NCI-H1092 treated with DMSO at 0.1 percent for 48 hours (cell line): ENCODE measurements at regions not wholly inside any gene's neighbourhood (a gene's known extent, or its start where the extent isn't known, plus 50 kb on each side); places are given as distances from the start of the nearest gene placed in this dataset.

Experiments used
- DNase-seq: peaks from one replicate; lab custom pipeline; 2025; lab: John Stamatoyannopoulos, UW

DNA sequence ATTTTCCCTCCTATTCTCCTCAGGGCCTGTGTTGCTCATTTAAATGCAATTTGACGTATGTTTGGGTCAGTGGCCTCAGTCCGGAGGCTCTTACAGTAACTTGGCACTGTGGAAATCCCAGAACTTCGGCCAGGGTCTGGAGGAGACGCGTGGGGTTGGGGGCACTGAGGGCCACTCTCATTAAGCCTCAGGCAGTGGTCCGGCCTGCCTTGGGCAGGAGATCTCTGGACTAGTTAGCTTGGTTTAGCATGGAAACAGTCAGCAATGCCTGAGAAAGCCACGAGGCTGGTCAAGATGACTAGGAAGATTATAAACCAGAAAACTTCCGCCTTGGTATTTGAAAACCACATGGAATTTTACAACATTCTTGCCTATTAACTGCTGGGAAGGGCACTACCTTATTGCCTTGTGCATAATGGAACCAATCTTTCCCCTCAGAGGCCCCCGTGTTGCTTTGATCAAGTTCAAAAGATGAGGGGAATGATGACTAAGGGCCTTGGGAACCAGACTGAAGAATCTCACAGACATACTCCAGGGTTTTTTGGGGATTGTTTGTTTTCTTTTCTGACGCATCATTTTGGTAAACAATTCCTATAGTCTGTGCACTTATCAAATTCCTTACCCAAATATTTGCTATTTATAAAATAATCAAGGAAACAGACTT is 206.0 kb upstream of the PREP start:
- no peak for DNase-seq

- DNase-seq: no peak
Observed at GRCh38 chr6:105607636-105608621, 205.0 kb upstream of the PREP start.

GRCh38 chr6:105606831-105607463 is 204.1 kb upstream of the PREP start:
- DNase-seq: no peak

DNA sequence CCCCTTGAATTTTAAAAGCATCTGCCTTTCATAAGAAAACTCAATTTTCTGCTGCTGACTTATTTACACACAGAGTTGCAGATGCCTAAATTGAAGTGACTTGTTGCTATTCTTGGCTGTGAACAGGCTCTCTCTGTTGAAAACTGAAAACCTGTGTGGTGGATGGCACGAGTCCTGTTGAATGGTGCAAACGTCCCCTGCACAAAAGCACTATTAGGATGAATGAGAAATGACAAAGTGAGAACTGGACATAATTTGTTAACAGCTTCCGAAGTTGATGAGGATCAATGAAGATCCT is 201.7 kb upstream of the PREP start:
- DNase-seq: no peak

- DNase-seq: no peak
Observed at GRCh38 chr6:105603788-105604586, 201.1 kb upstream of the PREP start.

DNA sequence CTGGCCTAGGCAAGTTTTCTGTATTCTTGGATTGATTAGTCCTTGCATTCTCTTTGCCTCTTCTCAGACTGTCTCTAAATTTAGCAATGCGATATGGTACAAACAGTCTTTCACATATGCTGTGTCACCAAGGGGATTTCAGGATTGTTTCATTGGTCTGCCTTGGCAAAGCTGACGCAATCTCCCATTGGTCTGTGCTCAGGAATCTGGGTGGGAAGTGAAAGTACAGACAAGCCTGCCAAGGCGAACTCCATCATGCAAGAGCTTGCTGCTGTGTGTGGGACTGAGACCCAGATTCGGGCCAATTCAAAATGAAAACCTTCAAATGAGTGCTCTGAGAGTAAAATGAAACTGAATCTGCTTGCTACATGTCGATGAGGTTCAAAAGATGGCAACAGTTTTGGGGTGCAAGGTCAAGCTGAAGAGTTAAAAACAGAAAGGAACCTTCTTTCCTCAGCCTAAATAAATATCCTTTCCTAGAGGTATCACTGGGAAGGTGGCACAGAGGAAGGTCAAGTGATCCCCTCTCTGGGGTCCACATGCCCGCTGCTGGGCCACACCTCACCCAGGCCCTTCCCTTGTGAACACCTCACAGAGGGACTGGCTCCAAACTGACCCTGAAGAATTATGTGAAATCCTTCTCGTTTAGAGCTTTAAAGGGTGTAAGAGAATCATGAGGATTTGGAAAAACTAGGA is 198.8 kb upstream of the PREP start:
- no peak for DNase-seq

- no peak for DNase-seq
Observed at GRCh38 chr6:105600336-105601260, 197.7 kb upstream of the PREP start.

DNA sequence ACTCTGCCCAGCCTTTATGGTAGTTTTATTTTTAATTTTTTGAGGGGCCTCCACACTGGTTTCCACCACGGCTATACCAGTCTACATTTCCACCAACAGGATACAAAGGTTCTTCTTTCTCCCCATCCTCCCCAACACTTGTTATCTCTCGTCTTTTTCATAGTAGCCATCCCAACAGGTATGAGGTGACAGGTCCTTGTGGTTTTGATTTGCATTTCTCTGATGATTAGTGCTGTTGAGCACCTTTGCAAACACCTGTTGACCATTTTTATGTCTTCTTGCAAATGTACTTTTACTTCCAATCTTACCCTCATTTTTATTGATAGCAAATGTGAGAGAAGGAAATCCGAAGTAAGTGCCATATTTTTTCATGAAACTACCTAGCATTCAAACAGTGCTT is 195.4 kb upstream of the PREP start:
- no peak for DNase-seq

GRCh38 chr6:105596284-105596755 is 193.4 kb upstream of the PREP start:
- DNase-seq: no peak

- no peak for DNase-seq
Observed at GRCh38 chr6:105595829-105596228, 192.9 kb upstream of the PREP start.

DNA sequence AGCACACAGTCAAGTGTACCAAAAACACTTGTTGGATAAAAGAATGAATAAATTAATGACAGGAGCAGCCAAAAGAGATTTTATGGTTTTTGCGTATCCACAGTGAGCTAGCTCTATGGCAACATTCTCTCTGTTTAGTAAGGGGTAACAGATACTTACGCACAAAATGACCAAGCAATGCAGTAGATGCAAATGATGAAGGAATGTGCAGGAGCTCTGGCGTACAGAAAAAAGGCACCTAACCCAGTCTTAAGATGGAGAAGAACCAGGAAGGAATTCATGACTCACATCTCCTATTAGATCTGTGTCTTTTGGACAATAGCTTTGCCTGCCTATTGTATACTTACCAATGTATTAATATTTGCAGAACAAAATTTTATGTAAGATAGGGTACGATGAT is 191.9 kb upstream of the PREP start:
- no peak for DNase-seq

- no peak for DNase-seq
Observed at GRCh38 chr6:105593805-105594671, 191.2 kb upstream of the PREP start.

- no peak for DNase-seq
Observed at GRCh38 chr6:105593056-105593690, 190.3 kb upstream of the PREP start.

DNA sequence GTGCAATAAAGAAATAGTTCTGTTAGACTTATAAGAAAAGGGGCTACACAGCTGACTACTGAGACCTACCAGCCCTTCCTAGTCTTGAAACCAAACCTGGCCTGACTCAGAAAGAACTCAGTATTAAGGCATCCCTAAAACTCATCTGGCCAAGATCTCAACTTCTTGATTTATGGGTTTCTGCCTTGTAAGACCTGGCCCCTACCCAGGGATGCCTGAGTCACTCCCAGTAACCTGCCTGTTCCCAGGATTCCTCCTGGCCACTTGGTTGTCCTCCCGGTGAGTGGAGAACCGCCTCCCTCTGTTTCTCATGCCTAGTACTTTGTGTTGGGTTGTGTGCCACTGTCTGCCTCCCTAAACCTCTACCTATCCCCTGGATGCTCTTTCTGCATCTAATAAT is 189.4 kb upstream of the PREP start:
- DNase-seq: no peak

- DNase-seq: no peak
Observed at GRCh38 chr6:105591053-105591452, 188.2 kb upstream of the PREP start.

DNA sequence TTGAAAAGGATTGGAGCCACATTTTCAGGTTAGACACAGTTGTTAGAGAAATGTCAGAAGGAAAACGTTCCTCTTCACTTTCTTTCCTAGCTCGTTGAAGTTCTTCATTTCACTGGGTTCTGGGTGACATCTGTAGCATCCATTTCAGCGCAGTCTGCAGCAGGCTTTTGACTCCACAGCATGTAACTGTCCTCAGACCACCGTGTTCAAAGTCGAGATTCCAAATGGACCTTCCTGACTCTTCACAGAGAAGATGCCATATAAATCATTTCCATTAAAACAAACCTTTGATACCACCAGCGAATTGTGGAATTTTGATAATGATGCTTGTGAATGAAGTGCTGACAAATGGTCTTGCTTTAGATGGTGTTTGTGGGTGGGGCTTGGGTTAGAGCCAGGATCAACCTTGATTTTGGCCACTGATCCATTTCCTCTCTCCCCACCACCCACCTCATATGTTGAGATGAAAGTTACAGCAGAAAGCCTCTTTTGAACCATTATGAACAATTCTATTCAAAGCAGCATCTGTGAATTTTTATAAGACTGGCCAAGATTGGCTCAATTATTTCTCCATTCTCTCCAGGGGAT is 185.3 kb upstream of the PREP start:
- DNase-seq: no peak

DNA sequence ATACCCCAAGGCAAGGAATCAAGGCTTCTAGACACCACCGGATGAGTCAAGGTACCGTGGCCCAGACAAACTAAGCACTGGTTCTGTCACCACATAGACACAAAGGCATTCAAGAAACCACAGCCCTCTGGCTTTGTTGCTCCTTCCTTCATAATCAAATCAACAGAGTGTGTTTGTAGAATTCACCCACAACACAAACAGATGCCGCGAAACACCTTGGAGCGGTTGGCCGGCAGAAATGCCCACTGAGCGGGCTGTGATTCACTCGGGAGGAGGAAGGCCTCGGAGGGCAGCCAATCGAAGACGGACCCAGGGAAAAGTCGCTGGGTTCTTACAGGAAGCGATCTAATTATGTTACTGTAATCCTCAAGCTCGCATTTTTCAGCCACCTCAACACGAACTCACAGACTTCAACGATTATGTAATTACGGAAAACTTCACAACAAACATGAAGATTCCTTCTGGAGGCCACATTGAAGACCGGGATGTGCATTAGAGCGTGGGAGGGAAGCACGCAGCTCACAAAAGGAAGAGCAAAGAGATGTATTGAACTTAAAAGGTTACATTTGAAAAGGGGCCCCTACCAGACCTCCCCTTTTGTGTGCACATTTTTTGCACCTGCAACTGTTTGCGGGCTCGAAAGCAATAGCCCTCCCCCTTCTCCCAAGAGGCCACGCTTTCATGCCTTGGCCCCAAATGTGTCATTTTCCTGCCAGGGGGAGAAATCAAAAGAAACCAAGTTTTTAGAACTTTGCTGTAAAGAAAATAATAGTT is 184.7 kb upstream of the PREP start:
- DNase-seq: no peak
